SK-N-SH treated with all-trans-retinoic acid at 6 μM for 48 hours (cell line): ENCODE measurements at regions not wholly inside any gene's neighbourhood (a gene's known extent, or its start where the extent isn't known, plus 50 kb on each side); places are given as distances from the start of the nearest gene placed in this dataset.

Experiments
- ARNTL ChIP-seq: fragments of 450-650 bp; formaldehyde crosslinking; IDR thresholded peaks from 2 replicates; pipeline ENCODE4 v1.5.0; 2020; ENCODE audit warnings: low read depth, mild to moderate bottlenecking, moderate library complexity, borderline replicate concordance
- BACH2 ChIP-seq: fragments of 250-450 bp; sonication (Bioruptor Pico); IDR thresholded peaks from 2 replicates; pipeline ENCODE4 v1.9.0; 2021; ENCODE audit warnings: mild to moderate bottlenecking, borderline replicate concordance
- ZFP3 ChIP-seq: fragments of 250-450 bp; sonication (Bioruptor Pico); IDR thresholded peaks from 2 replicates; pipeline ENCODE4 v1.5.0; 2020; ENCODE audit warnings: mild to moderate bottlenecking, moderate library complexity

- TF ChIP-seq ARNTL (CRISPR knock-in tag) (no peak), ZFP3 (CRISPR knock-in tag) (no peak), BACH2 (CRISPR knock-in tag) (no peak)
These were observed 214.6 kb downstream of the TLE1 start for GRCh38 chr9:81474792-81475191.
